GM18867 (cell line): ENCODE measurements at regions not wholly inside any gene's neighbourhood (a gene's known extent, or its start where the extent isn't known, plus 50 kb on each side); places are given as distances from the start of the nearest gene placed in this dataset.

Experiments used
- ATAC-seq: cut with Tn5 transposase; IDR thresholded peaks from one replicate; pipeline ENCODE4 v1.9.1; 2021; ENCODE audit warnings: mild to moderate bottlenecking, moderate library complexity; ENCODE audit not compliant: unreplicated experiment

GRCh38 chr4:15262396-15262795 lies 165.4 kb upstream of the C1QTNF7 start:
- no peak for ATAC-seq

- no peak for ATAC-seq
Measured at GRCh38 chr4:15270201-15270600, 157.6 kb upstream of the C1QTNF7 start.

GRCh38 chr4:15286041-15286440 lies 141.8 kb upstream of the C1QTNF7 start:
- ATAC-seq: no peak

GRCh38 chr4:15291122-15291521 lies 136.7 kb upstream of the C1QTNF7 start:
- no peak for ATAC-seq

GRCh38 chr4:15293711-15294110 lies 134.1 kb upstream of the C1QTNF7 start:
- ATAC-seq: no peak

GRCh38 chr4:15294202-15294601 lies 133.6 kb upstream of the C1QTNF7 start:
- no peak for ATAC-seq

- ATAC-seq: no peak
Measured at GRCh38 chr4:15294832-15295231, 133.0 kb upstream of the C1QTNF7 start.

- no peak for ATAC-seq
Measured at GRCh38 chr4:15295421-15296162, 132.2 kb upstream of the C1QTNF7 start.

GRCh38 chr4:15297344-15297743 lies 130.5 kb upstream of the C1QTNF7 start:
- no peak for ATAC-seq

- no peak for ATAC-seq
Measured at GRCh38 chr4:15299627-15300026, 128.2 kb upstream of the C1QTNF7 start.

- no peak for ATAC-seq
Measured at GRCh38 chr4:15303052-15303641, 124.7 kb upstream of the C1QTNF7 start.

GRCh38 chr4:15314974-15315373 lies 112.9 kb upstream of the C1QTNF7 start:
- ATAC-seq: no peak

GRCh38 chr4:15317246-15317645 lies 110.6 kb upstream of the C1QTNF7 start:
- ATAC-seq: no peak

- no peak for ATAC-seq
Measured at GRCh38 chr4:15318621-15319348, 109.0 kb upstream of the C1QTNF7 start.

GRCh38 chr4:15320121-15320678 lies 107.6 kb upstream of the C1QTNF7 start:
- ATAC-seq: no peak

GRCh38 chr4:15322006-15322405 lies 105.8 kb upstream of the C1QTNF7 start:
- ATAC-seq: no peak

GRCh38 chr4:15325987-15326386 lies 101.8 kb upstream of the C1QTNF7 start:
- ATAC-seq: no peak

- no peak for ATAC-seq
Measured at GRCh38 chr4:15327311-15328298, 100.2 kb upstream of the C1QTNF7 start.

GRCh38 chr4:15331930-15332329 lies 95.9 kb upstream of the C1QTNF7 start:
- no peak for ATAC-seq

GRCh38 chr4:15332377-15332776 lies 95.5 kb upstream of the C1QTNF7 start:
- no peak for ATAC-seq
